ENCODE measurements at regions not wholly inside any gene's neighbourhood (a gene's known extent, or its start where the extent isn't known, plus 50 kb on each side); places are given as distances from the start of the nearest gene placed in this dataset.
"Not testable (repeated sequence)": the region's sequence is repeated elsewhere in the genome, so short reads cannot be mapped to it uniquely, and the experiment has no call there.

DNA sequence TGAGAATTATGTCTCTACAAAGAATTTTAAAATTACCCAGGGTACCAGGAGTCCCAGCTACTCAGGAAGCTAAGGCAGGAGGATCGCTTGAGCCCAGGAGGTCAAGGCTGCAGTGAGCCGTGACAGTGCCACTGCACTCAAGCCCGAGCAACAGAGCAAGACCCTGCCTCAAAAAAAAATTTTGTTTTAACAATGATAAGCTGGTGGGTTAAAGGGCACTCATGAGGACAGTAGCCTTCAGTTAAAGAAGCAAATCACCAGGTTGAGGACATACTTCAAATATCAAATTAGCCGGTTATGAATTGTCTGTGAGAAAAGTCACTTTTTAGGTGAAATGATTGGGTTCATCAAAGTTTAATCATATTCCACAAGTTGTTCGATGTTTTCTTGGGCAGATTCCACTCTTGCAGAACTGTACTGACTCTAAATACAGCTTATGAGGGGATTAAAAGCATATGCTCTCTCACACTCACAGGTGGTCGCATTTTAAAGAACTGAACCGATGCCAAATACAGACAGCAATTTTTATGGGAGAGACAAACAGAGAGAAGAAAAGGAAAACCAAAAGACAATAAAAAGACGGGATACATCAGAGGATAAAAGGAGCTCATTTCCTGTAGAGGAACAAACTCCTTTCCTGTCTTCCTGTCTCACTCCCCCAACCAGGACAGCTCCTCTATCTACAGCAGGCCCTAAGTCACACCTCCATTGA is 582.8 kb upstream of the NRP1 start:
- Mint-ChIP-seq H3K36me3 (no peaks in the 10 kb centered on the region), H3K27me3 (no peaks in the 10 kb centered on the region), H3K4me1 (no peaks in the 10 kb centered on the region), H3K4me3 (no peak overlapping the region), H3K9me3 (peaks cover 0 to 3% (median 0%) of the 10 kb centered on the region in 7 donors), H3K27ac (no peak overlapping the region)
- DNase-seq, result no peak
- no peaks in the 10 kb centered on the region for H3K9me3 ChIP-seq (ENCODE audit: control insufficient read depth in 2 of 2, low read length in 2 of 2)
- H3K27me3 ChIP-seq (ENCODE audit: control insufficient read depth, insufficient read depth, low read length), result no peaks in the 10 kb centered on the region
- H3K27ac ChIP-seq (ENCODE audit: insufficient read depth, low read length, poor library complexity, severe bottlenecking), result no peak overlapping the region
- H3K4me1 ChIP-seq (ENCODE audit: control insufficient read depth, insufficient read depth, low read length, poor library complexity, severe bottlenecking), result no peaks in the 10 kb centered on the region
- no peak overlapping the region for H3K4me3 ChIP-seq (ENCODE audit: low read depth, low read length)
- no peaks in the 10 kb centered on the region for H3K36me3 ChIP-seq (ENCODE audit: control insufficient read depth, insufficient read depth, low read length)
- ATAC-seq (ENCODE audit: low read depth in 2 of 2), result no peak

GRCh38 chr10:33914746-33915145 is 580.3 kb upstream of the NRP1 start:
- Histone ChIP-seq H3K4me3 (ENCODE audit: low read depth, low read length) (no peak overlapping the region), H3K27ac (ENCODE audit: insufficient read depth, low read length, poor library complexity, severe bottlenecking) (no peak overlapping the region), H3K9me3 (ENCODE audit: control insufficient read depth in 2 of 2, low read length in 2 of 2) (no peaks in the 10 kb centered on the region), H3K27me3 (ENCODE audit: control insufficient read depth, insufficient read depth, low read length) (no peaks in the 10 kb centered on the region), H3K4me1 (ENCODE audit: control insufficient read depth, insufficient read depth, low read length, poor library complexity, severe bottlenecking) (no peaks in the 10 kb centered on the region), H3K36me3 (ENCODE audit: control insufficient read depth, insufficient read depth, low read length) (no peaks in the 10 kb centered on the region)
- no peak for DNase-seq
- Mint-ChIP-seq H3K36me3 (no peaks in the 10 kb centered on the region), H3K4me3 (no peak overlapping the region), H3K4me1 (no peaks in the 10 kb centered on the region), H3K27me3 (no peaks in the 10 kb centered on the region), H3K9me3 (peaks cover 0 to 2% (median 0%) of the 10 kb centered on the region in 7 donors), H3K27ac (no peak overlapping the region)
- no peak for ATAC-seq (ENCODE audit: low read depth in 2 of 2)

DNA sequence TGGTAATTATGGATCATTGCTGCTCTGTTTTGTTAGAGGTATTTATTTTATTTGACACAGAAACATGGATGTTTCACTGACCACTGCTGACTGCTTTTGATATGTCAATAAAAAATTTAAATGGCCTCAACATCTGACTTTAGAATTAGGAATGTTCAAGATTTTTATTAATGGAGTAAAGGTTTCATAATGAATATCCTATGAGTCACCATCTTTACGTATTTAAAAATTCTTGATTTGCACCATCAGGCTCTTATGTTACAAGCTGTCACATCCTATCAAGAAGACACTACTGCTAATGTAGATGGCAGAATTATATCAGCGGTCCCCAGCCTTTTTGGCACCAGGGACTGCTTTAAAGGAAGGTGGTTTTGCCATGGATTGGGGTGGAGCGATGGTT is 578.7 kb upstream of the NRP1 start:
- DNase-seq (no peak), ATAC-seq (ENCODE audit: low read depth in 2 of 2) (no peak)
- no peaks in the 10 kb centered on the region for H3K27me3 ChIP-seq (ENCODE audit: control insufficient read depth, insufficient read depth, low read length)
- no peak overlapping the region for H3K27ac ChIP-seq (ENCODE audit: insufficient read depth, low read length, poor library complexity, severe bottlenecking)
- H3K4me1 Mint-ChIP-seq, result no peaks in the 10 kb centered on the region
- H3K27ac Mint-ChIP-seq, result no peak overlapping the region
- peaks cover 0 to 2% (median 0%) of the 10 kb centered on the region in 7 donors for H3K9me3 Mint-ChIP-seq
- H3K4me1 ChIP-seq (ENCODE audit: control insufficient read depth, insufficient read depth, low read length, poor library complexity, severe bottlenecking), result no peaks in the 10 kb centered on the region
- no peaks in the 10 kb centered on the region for H3K9me3 ChIP-seq (ENCODE audit: control insufficient read depth in 2 of 2, low read length in 2 of 2)
- no peaks in the 10 kb centered on the region for H3K36me3 ChIP-seq (ENCODE audit: control insufficient read depth, insufficient read depth, low read length)
- H3K27me3 Mint-ChIP-seq, result no peaks in the 10 kb centered on the region
- H3K4me3 Mint-ChIP-seq, result no peak overlapping the region
- H3K36me3 Mint-ChIP-seq, result no peaks in the 10 kb centered on the region
- H3K4me3 ChIP-seq (ENCODE audit: low read depth, low read length), result no peak overlapping the region

DNA sequence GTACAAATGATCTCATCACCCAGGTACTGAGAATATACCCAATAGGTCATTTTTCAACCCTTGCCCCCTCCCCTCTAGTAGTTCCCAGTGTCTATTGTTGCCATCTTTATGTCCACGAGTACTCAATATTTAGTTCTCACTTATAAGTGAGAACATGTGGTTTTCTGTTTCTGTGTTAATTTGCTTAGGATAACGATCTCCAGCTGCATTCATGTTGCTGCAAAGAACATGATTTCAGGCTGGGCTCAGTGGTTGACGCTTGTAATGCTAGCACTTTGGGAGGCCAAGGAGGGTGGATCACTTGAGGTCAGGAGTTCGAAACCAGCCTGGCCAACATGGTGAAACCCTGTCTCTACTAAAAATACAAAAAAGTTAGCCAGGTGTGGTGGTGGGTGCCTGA is 575.0 kb upstream of the NRP1 start:
- H3K9me3 ChIP-seq (ENCODE audit: control insufficient read depth in 2 of 2, low read length in 2 of 2); H3K27me3 ChIP-seq (ENCODE audit: control insufficient read depth, insufficient read depth, low read length); H3K4me1 Mint-ChIP-seq; H3K4me1 ChIP-seq (ENCODE audit: control insufficient read depth, insufficient read depth, low read length, poor library complexity, severe bottlenecking); ATAC-seq (ENCODE audit: low read depth in 2 of 2); H3K27me3 Mint-ChIP-seq; H3K36me3 ChIP-seq (ENCODE audit: control insufficient read depth, insufficient read depth, low read length); H3K36me3 Mint-ChIP-seq; H3K27ac ChIP-seq (ENCODE audit: insufficient read depth, low read length, poor library complexity, severe bottlenecking); H3K27ac Mint-ChIP-seq; H3K4me3 Mint-ChIP-seq; DNase-seq; H3K4me3 ChIP-seq (ENCODE audit: low read depth, low read length); H3K9me3 Mint-ChIP-seq: not testable (repeated sequence)

- no peak for DNase-seq
- ATAC-seq (ENCODE audit: low read depth in 2 of 2), result no peak
- H3K9me3 Mint-ChIP-seq, result peaks cover 0 to 6% (median 0%) of the 10 kb centered on the region in 7 donors
- H3K36me3 Mint-ChIP-seq, result no peaks in the 10 kb centered on the region
- Histone ChIP-seq H3K36me3 (ENCODE audit: control insufficient read depth, insufficient read depth, low read length) (no peaks in the 10 kb centered on the region), H3K9me3 (ENCODE audit: control insufficient read depth in 2 of 2, low read length in 2 of 2) (no peaks in the 10 kb centered on the region), H3K27ac (ENCODE audit: insufficient read depth, low read length, poor library complexity, severe bottlenecking) (no peak overlapping the region), H3K4me1 (ENCODE audit: control insufficient read depth, insufficient read depth, low read length, poor library complexity, severe bottlenecking) (no peaks in the 10 kb centered on the region), H3K27me3 (ENCODE audit: control insufficient read depth, insufficient read depth, low read length) (no peaks in the 10 kb centered on the region), H3K4me3 (ENCODE audit: low read depth, low read length) (no peak overlapping the region)
- H3K27me3 Mint-ChIP-seq, result peaks cover 10% of the 10 kb centered on the region
- H3K4me1 Mint-ChIP-seq, result no peaks in the 10 kb centered on the region
- H3K4me3 Mint-ChIP-seq, result no peak overlapping the region
- no peak overlapping the region for H3K27ac Mint-ChIP-seq
Measured at GRCh38 chr10:33901166-33901565, 566.7 kb upstream of the NRP1 start.

- Mint-ChIP-seq H3K9me3 (peaks cover 0 to 6% (median 0%) of the 10 kb centered on the region in 7 donors), H3K27me3 (peaks cover 10% of the 10 kb centered on the region), H3K4me3 (no peak overlapping the region), H3K36me3 (no peaks in the 10 kb centered on the region), H3K27ac (no peak overlapping the region), H3K4me1 (no peaks in the 10 kb centered on the region)
- ATAC-seq (ENCODE audit: low read depth in 2 of 2), result no peak
- no peak overlapping the region for H3K27ac ChIP-seq (ENCODE audit: insufficient read depth, low read length, poor library complexity, severe bottlenecking)
- no peaks in the 10 kb centered on the region for H3K27me3 ChIP-seq (ENCODE audit: control insufficient read depth, insufficient read depth, low read length)
- no peak overlapping the region for H3K4me3 ChIP-seq (ENCODE audit: low read depth, low read length)
- H3K36me3 ChIP-seq (ENCODE audit: control insufficient read depth, insufficient read depth, low read length), result no peaks in the 10 kb centered on the region
- no peak for DNase-seq
- no peaks in the 10 kb centered on the region for H3K9me3 ChIP-seq (ENCODE audit: control insufficient read depth in 2 of 2, low read length in 2 of 2)
- H3K4me1 ChIP-seq (ENCODE audit: control insufficient read depth, insufficient read depth, low read length, poor library complexity, severe bottlenecking), result no peaks in the 10 kb centered on the region
Measured at GRCh38 chr10:33900596-33900995, 566.1 kb upstream of the NRP1 start.

DNA sequence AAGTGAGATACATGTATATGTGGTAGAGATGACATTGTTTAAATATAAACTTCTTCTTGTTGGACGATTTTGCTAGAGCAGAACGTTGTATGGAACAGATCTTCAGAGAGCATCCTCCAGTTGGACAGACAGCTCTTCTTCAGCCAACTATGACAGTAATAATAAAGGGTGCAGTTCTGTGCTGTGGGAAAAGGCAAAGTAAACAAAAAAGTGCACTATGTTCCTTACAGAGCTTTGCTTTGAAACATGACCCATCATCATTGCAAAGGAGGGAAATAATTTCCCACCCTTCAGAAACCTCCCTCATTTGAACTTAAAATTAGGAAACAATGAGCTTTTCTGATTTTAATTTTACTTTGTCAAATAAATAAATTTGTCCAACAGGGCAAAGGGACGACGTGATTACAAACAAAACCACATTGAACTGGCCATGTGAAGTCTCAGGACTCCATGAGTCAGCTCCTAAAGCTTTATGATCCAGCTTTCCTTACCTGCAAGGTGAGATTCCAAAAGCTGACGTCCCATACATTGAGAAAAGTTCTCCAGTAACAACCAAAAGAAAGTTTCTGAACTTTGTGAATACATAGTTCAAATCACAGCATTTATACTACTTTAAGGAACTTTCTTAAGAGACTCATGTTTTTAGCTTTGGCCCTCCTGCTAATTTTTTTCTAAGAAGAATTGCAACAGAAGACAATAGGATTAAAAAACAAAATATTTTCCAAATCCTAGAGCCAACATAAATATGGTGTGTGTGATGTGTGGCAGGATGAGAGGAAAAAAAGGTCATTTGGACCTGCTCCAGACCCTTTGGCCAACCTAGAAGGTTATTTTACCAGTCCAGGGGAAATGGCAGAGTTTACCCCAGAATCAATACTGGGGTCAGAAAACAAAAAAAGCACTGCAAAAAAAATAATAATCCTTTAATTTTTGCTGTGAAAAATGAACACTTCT is 565.4 kb upstream of the NRP1 start:
- ATAC-seq (ENCODE audit: low read depth in 2 of 2) (no peak), DNase-seq (no peak)
- Histone ChIP-seq H3K36me3 (ENCODE audit: control insufficient read depth, insufficient read depth, low read length) (no peaks in the 10 kb centered on the region), H3K27ac (ENCODE audit: insufficient read depth, low read length, poor library complexity, severe bottlenecking) (no peak overlapping the region), H3K27me3 (ENCODE audit: control insufficient read depth, insufficient read depth, low read length) (no peaks in the 10 kb centered on the region), H3K4me1 (ENCODE audit: control insufficient read depth, insufficient read depth, low read length, poor library complexity, severe bottlenecking) (no peaks in the 10 kb centered on the region), H3K4me3 (ENCODE audit: low read depth, low read length) (no peak overlapping the region), H3K9me3 (ENCODE audit: control insufficient read depth in 2 of 2, low read length in 2 of 2) (no peaks in the 10 kb centered on the region)
- H3K27ac Mint-ChIP-seq, result no peak overlapping the region
- H3K9me3 Mint-ChIP-seq, result peaks cover 0 to 8% (median 0%) of the 10 kb centered on the region in 7 donors
- no peaks in the 10 kb centered on the region for H3K4me1 Mint-ChIP-seq
- H3K27me3 Mint-ChIP-seq, result peaks cover 10% of the 10 kb centered on the region
- H3K4me3 Mint-ChIP-seq, result no peak overlapping the region
- H3K36me3 Mint-ChIP-seq, result no peaks in the 10 kb centered on the region

All from CD4-positive, CD25-positive, alpha-beta regulatory T cell (primary cell).